HL-60/S4 (cell line): ENCODE measurements at regions not wholly inside any gene's neighbourhood (a gene's known extent, or its start where the extent isn't known, plus 50 kb on each side); places are given as distances from the start of the nearest gene placed in this dataset.
"Not testable (repeated sequence)": the region's sequence is repeated elsewhere in the genome, so short reads cannot be mapped to it uniquely, and the experiment has no call there.

ENCODE experiments used
- in situ Hi-C: fragments of 300-500 bp; cut with MboI; formaldehyde crosslinking; loops from 2 replicates; pipeline ENCODE4 v1.14.3; 2022; ENCODE audit warnings: low sequenced_read_pairs

DNA sequence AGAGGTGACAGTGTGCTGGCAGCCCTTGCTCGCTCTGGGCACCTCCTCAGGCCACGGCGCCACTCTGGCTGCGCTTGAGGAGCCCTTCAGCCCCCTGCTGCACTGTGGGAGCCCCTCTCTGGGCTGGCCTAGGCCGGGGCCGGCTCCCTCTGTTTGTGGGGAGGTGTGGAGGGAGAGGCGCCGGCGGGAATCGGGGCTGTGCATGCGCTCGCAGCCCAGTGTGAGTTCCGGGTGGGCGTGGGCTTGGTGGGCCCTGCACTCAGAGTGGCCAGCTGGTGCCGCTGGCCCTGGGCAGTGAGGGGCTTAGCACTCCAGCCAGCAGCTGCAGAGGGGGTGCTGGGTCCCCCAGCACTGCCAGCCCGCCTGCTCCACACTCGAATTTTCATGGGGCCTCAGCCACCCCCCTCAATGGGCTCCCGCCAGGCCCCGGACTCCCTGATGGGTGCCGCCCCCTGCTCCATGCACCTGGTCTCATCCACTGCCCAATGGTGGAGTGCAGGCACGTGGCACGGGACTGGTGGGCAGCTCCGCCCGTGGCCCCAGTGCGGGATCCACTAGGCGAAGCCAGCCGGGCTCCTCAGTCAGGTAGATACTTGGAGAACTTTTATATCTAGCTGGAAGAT lies 96.7 kb upstream of the BET1 start:
- in situ Hi-C loops = no loop called here

GRCh38 chr7:94104301-94104700 lies 100.1 kb upstream of the BET1 start:
- in situ Hi-C loops = no loop called here

DNA sequence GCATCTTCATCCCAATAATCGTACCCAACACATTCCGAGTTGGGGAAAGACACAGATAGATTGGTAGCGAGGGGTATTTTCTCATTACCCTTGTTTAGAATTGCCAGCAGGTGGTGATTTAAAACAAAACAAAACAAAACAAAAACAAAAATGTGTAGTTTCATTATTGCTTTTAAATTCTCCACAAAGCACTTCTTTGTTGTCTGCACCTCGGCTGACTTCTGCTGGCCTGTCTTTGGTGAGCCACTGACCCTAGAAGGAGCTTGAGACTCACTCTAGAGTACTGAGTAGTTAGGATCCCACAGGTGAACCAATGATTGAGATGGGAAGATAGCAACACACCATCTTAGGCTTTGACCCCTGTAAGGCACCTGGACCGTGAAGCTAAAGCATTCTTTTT lies 105.4 kb upstream of the BET1 start:
- in situ Hi-C loops = no loop called here

DNA sequence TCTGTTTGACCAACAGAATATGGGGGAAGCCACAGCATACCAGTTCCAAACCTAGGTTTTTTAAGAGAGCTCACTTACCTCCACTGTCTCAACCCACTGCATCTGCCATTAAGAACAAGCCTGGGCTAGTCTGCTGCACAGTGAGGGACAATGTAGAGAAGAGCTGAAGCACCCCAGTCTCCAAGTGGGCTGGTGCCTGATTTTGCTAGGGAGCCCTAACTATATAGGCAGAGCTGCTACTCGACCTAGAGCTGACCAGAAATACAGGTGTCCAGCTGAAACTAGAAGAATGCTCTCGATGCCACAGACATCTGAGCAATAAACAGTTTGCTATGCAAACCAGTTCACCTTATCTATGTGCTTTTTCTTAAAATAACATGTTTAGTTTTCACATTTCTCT lies 106.9 kb upstream of the BET1 start:
- in situ Hi-C loops = no loop called here

DNA sequence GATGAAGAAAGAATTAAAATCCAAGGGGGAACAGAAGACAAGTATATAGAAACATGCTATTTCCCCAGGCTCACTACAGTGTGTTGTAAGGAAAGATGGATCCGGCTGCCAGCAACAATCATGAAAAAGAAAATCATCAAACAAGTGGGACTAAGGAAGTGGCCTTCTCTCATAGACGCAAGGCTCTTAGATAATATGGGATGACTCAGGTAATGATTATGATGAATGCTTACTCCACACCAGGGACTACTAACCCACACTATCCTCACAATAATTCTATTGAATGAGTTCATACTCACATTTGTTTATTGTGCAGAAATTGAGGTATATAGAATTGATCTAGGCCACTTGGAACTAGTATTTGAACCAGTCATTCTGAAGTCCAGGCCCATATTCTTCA lies 111.2 kb upstream of the BET1 start:
- in situ Hi-C loops = no loop called here

DNA sequence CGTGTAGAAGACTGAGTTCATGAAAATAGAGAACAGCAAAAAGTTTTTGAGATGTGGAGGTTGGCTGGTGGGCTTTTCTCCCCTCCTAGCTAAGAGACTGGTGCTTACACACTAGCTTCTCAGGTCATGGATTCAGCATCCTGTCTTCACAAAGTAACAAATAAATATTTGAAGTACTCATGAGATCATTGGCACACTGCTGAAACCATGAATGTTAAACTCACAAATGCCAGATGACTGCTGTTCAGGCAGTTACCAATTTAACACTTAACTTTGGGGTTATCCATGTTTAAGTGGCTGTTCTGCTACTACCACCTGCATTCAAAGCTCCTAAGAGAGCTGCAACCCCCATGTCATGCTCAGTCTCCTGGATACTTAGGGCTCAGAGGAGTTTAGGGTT lies 119.0 kb upstream of the BET1 start:
- in situ Hi-C loops = no loop called here

DNA sequence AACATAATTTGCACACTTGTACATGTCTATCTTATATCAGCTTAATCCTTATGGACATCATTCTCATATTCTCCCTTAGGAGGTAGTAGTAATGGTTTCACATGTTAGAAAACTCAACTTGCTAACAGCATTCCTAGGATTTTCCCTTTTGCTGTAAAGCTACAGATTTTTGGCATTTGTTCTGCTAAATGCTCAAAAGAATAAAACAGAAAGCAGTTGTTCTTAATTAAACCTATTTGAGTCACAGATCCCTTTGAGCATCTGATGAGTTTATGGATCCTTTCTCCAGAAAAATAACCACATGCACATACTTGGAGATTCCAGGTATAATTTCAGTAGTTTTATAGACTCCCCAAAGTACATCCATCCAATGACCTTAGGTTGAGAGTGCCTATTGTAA lies 122.9 kb upstream of the BET1 start:
- in situ Hi-C loops = no loop called here

GRCh38 chr7:94128072-94128471 lies 123.9 kb upstream of the BET1 start:
- in situ Hi-C loops = no loop called here

DNA sequence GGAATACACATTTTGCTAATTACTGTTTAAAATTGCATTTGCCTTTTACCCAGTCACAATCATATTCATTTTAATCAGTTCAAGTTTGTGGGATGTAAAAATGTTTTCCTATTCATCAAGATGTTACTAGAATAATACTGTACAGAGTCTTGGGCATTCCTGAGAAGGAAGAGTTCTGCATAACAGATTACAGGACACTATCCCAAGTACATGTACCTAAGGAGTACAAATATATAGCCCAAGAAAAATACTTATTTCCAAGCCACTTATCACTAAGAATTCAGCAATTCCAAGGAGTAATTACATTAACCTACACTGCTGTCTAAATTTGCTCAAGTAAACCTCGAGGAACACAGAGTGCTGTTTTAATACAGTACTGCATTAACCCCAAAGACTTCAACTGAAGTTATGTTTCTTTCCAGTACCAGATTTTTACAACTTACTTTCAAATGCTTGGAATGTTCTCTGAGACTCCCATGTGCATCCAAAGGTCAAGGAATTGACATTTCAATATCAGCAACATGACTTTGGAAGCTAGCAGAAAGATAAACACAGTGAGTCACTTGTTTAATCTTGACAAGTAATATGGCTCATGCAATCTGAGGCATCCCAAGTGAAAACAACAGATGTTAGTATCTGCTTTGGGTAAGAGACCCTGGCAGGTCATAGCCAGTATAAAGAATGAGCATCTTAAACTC lies 125.4 kb upstream of the BET1 start:
- in situ Hi-C loops = no loop called here

- in situ Hi-C loops = no loop called here
Observed at GRCh38 chr7:94130716-94131115, 126.6 kb upstream of the BET1 start.

GRCh38 chr7:94133460-94133859 lies 129.3 kb upstream of the BET1 start:
- in situ Hi-C loops = no loop called here

GRCh38 chr7:94135180-94135579 lies 131.0 kb upstream of the BET1 start:
- in situ Hi-C loops = no loop called here

DNA sequence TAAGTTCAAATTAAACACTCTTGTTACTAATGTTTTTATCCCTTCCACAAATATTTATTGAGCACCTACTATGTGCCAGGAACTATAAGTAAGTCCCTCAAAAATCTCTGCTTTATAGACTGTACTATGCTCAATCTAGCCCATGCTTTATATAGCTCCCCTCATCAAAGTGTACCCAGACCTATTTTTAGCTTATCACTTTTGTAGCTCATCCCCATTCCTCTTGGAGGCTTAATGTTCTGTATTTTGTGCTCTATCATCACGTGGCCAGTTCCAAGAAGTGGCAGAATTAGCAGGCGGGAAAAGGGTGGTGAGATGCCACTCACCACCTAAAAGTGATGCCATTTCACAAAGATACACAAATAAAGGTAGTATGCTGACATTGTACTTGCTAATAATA lies 138.1 kb upstream of the BET1 start:
- in situ Hi-C loops = no loop called here

DNA sequence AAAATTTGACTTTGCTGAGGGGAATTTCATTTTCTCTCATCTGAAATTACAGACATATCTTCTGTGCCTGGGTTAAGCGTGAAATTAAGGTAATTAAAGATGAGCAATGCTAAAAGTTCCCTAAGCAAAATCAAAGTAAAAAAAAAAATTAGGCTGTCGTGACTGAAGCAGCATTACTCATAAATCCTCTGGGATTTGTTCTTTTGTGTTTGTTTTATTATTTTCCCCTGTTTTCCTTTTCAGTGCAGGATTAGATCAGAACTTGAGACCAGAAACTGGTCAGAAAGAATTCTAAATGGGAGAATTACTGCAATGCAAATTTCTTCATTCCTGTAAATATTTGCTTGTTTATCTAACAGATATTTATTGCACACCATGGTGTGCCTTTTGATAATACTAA lies 141.4 kb upstream of the BET1 start:
- in situ Hi-C loops = no loop called here

DNA sequence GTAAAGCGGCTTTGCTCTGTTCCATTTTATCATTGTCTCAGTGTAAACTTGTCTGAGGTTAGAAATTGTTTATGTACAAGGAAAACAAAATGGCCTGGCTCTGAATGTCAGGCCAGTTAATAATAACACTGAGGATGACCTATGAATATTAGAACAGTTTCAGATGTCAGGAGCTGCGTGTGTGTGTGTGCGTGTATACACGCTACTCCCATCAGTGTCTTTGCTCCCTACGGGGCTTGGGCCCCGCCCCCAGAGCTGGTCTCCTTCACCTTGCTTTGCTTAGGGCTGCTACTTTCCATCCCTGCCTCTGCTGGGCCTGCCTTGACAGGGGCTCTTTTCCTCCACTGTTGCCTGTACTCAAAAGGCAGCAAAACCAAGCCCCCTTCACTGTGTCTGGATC lies 142.3 kb upstream of the BET1 start:
- in situ Hi-C loops = no loop called here

DNA sequence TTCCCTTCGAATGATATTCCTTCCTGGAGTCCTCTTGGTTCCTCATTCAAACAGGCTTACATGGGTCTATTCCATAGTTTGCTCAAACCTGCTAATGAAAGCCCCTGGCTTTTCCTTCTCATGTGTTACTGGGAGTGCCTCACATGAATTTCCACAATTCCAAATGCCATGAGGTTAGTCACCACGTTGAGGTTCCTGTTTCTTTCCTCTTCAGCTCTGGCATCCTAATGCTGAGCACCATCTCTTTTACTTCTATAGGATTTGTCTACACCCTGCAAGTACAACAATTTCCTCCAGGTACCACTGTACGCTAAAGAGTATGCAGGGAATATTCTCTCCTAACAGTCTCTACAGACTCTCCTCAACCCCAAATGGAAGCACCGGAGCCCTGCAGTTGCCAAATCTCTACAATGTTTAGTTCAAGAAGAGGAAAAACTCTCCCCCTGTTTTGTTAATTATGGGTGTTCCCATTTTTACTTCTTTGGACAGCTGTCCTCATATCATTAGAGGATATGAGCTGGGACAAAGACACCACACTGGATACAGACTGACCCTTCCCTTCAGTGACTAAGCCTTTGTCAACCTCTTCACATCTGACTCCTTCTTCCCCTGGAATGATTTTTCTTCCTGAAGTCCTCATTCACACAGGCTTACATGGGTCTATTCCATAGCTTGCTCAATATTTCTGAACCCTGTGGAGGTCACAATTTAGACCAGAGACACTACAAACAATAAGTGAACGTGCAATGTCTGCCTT lies 145.8 kb upstream of the BET1 start:
- in situ Hi-C loops = no loop called here

- in situ Hi-C loops = no loop called here
Observed at GRCh38 chr7:94154182-94154581, 150.0 kb upstream of the BET1 start.

- in situ Hi-C loops = no loop called here
Observed at GRCh38 chr7:94154858-94155257, 150.7 kb upstream of the BET1 start.

DNA sequence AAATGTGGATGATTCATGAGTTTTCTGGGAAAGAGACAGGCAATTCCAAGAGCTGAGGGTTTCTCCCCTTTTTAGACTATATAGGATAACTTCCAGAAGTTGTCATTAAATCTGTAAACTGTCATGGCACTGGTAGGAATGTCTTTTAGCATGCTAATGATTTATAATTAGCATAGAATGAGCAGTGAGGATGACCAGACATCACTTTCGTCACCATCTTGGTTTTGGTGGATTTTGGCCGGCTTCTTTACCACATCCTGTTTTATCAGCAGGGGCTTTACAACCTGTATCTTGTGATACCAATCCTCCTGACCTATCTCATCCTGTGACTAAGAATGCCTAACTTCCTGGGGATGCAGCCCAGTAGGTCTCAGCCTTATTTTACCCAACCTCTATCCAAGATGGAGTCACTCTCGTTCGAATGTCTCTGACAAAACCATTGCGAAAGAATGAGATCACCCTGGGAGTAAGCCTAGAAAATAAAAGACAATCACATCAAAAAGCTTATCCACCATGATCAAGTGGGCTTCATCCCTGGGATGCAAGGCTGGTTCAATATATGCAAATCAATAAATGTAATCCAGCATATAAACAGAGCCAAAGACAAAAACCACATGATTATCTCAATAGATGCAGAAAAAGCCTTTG lies 153.6 kb upstream of the BET1 start:
- in situ Hi-C loops = not testable (repeated sequence)

- in situ Hi-C loops = no loop called here
Observed at GRCh38 chr7:94160719-94161435, 156.7 kb upstream of the BET1 start.

DNA sequence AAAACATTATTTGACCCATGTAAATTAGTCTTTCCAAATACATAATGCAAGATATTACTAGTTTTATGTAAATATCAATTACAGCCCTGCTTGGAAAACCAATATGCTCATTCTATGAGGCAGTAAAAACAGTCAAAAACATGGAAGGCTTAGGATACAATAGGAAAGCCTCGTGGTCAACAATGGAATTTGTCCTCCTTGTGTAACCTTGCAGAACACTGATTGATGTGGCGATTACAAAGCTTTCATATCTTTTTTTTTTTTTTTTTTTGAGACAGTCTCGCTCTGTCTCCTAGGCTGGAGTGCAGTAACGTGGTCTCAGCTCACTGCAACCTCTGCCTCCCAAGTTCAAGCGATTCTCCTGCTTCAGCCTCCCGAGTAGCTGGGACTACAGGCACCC lies 157.3 kb upstream of the BET1 start:
- in situ Hi-C loops = no loop called here
